OCI-LY3 (cell line): ENCODE measurements at regions not wholly inside any gene's neighbourhood (a gene's known extent, or its start where the extent isn't known, plus 50 kb on each side); places are given as distances from the start of the nearest gene placed in this dataset.

Experiments used
- H2AFZ ChIP-seq: fragments of 200-600, 300-600 bp; shearing (Covaris generic); 2 replicates; pipeline ENCODE4 v1.6.0; 2014; ENCODE audit warnings: antibody characterized with exemption, low read depth, low read length
- H3K27ac ChIP-seq: fragments of 200-600, 300-600 bp; sonication (generic); 2 replicates; pipeline ENCODE4 v1.5.1; 2014; ENCODE audit warnings: mild to moderate bottlenecking, low read length, moderate library complexity, mixed read lengths
- H3K27me3 ChIP-seq: fragments of 200-600, 300-600 bp; sonication (generic); 2 replicates; pipeline ENCODE4 v1.6.1; 2014; ENCODE audit warnings: low read depth, low read length, mixed read lengths
- H3K36me3 ChIP-seq: fragments of 200-600, 300-600 bp; sonication (generic); replicated peaks from 2 replicates; pipeline ENCODE3; 2014; ENCODE audit warnings: low read depth, low read length, mixed read lengths
- H3K4me1 ChIP-seq: fragments of 300-600, 200-600 bp; sonication (generic); 2 replicates; pipeline ENCODE4 v1.6.1; 2014; ENCODE audit warnings: low read length, mixed read lengths
- H3K4me2 ChIP-seq: fragments of 200-600, 300-600 bp; sonication (generic); 2 replicates; pipeline ENCODE4 v1.6.1; 2014; ENCODE audit warnings: low read length, mixed read lengths
- H3K4me3 ChIP-seq: fragments of 300-600, 200-600 bp; sonication (generic); 2 replicates; pipeline ENCODE4 v1.5.1; 2014; ENCODE audit warnings: antibody characterized with exemption, mild to moderate bottlenecking, low read length, moderate library complexity
- H3K79me2 ChIP-seq: fragments of 300-600, 200-600 bp; shearing (Covaris generic); 2 replicates; pipeline ENCODE4 v1.6.1; 2014; ENCODE audit warnings: mild to moderate bottlenecking, low read length, mixed read lengths
- H3K9ac ChIP-seq: fragments of 300-600, 200-600 bp; shearing (Covaris generic); 2 replicates; pipeline ENCODE4 v1.6.0; 2014; ENCODE audit warnings: mild to moderate bottlenecking, low read length, moderate library complexity
- H3K9me3 ChIP-seq: fragments of 200-600, 300-600 bp; shearing (Covaris generic); 2 replicates; pipeline ENCODE4 v1.6.1; 2014; ENCODE audit warnings: low read length, mixed read lengths; ENCODE audit not compliant: insufficient read depth
- H4K20me1 ChIP-seq: fragments of 200-600, 300-600 bp; sonication (generic); 2 replicates; pipeline ENCODE4 v1.6.1; 2016; ENCODE audit warnings: low read length, mixed read lengths; ENCODE audit not compliant: insufficient read depth
- CTCF ChIP-seq: fragments of 200-600, 300-600 bp; sonication (generic); IDR thresholded peaks from 2 replicates; pipeline ENCODE4 v1.5.1; 2014; ENCODE audit warnings: antibody characterized with exemption, low read length, low read depth
- EZH2phosphoT487 ChIP-seq: fragments of 200-600 bp; shearing (Covaris generic); IDR thresholded peaks from 2 replicates; pipeline ENCODE4 v1.6.1; 2018; ENCODE audit warnings: antibody characterized with exemption, mixed run types, low read depth

GRCh38 chr17:31653691-31654090 is 205.4 kb downstream of the COPRS start:
- no peaks in the 10 kb centered on the region for H4K20me1 ChIP-seq
- no peak overlapping the region for H3K4me3 ChIP-seq
- no peaks in the 10 kb centered on the region for H3K9me3 ChIP-seq
- no peak overlapping the region for H3K9ac ChIP-seq
- no peak overlapping the region for H3K4me2 ChIP-seq
- H3K79me2 ChIP-seq = no peaks in the 10 kb centered on the region
- H3K27me3 ChIP-seq = peaks cover 2% of the 10 kb centered on the region; the same call in 1 of the 2 replicates
- no peak overlapping the region for H3K27ac ChIP-seq
- no peaks in the 10 kb centered on the region for H3K36me3 ChIP-seq
- no peak overlapping the region for H2AFZ ChIP-seq
- no peaks in the 10 kb centered on the region for H3K4me1 ChIP-seq
- TF ChIP-seq CTCF = no peak
- TF ChIP-seq EZH2phosphoT487 = no peak

- no peak overlapping the region for H2AFZ ChIP-seq
- H3K9ac ChIP-seq = no peak overlapping the region
These were observed 208.1 kb downstream of the COPRS start for GRCh38 chr17:31650756-31651520.

GRCh38 chr17:31649302-31649701 is 209.7 kb downstream of the COPRS start:
- Histone ChIP-seq H3K4me1 (peaks cover 10% of the 10 kb centered on the region; the same call in 1 of the 2 replicates), H3K4me2 (no peak overlapping the region), H3K9me3 (no peaks in the 10 kb centered on the region), H4K20me1 (no peaks in the 10 kb centered on the region), H2AFZ (no peak overlapping the region), H3K79me2 (no peaks in the 10 kb centered on the region), H3K36me3 (no peaks in the 10 kb centered on the region), H3K9ac (no peak overlapping the region), H3K4me3 (no peak overlapping the region), H3K27me3 (no peaks in the 10 kb centered on the region), H3K27ac (no peak overlapping the region)
- TF ChIP-seq CTCF (no peak), EZH2phosphoT487 (no peak)

More at GRCh38 chr17:31650756-31651520, 208.1 kb downstream of the COPRS start:
- Histone ChIP-seq H3K27me3 (0 out of 2 replicates have a peak, but pooled peaks cover 2% of the 10 kb centered on the region), H3K4me2 (no peak overlapping the region), H3K4me1 (peaks cover 10% of the 10 kb centered on the region; the same call in 1 of the 2 replicates), H3K27ac (no peak overlapping the region), H3K4me3 (no peak overlapping the region), H3K79me2 (no peaks in the 10 kb centered on the region), H3K36me3 (no peaks in the 10 kb centered on the region), H4K20me1 (no peaks in the 10 kb centered on the region), H3K9me3 (no peaks in the 10 kb centered on the region)
- TF ChIP-seq CTCF = no peak
- TF ChIP-seq EZH2phosphoT487 = no peak

GRCh38 chr17:31647661-31648060 is 211.4 kb downstream of the COPRS start:
- no peak overlapping the region for H3K27ac ChIP-seq
- TF ChIP-seq CTCF = no peak
- TF ChIP-seq EZH2phosphoT487 = no peak
- peaks cover 10% of the 10 kb centered on the region; the same call in 1 of the 2 replicates for H3K4me1 ChIP-seq
- H3K4me3 ChIP-seq = no peak overlapping the region
- no peaks in the 10 kb centered on the region for H3K36me3 ChIP-seq
- H3K9me3 ChIP-seq = no peaks in the 10 kb centered on the region
- H3K79me2 ChIP-seq = no peaks in the 10 kb centered on the region
- no peak overlapping the region for H3K9ac ChIP-seq
- H4K20me1 ChIP-seq = no peaks in the 10 kb centered on the region
- no peak overlapping the region for H3K4me2 ChIP-seq
- H3K27me3 ChIP-seq = no peaks in the 10 kb centered on the region
- no peak overlapping the region for H2AFZ ChIP-seq
